ENCODE measurements at regions not wholly inside any gene's neighbourhood (a gene's known extent, or its start where the extent isn't known, plus 50 kb on each side); places are given as distances from the start of the nearest gene placed in this dataset.
"Not testable (repeated sequence)": the region's sequence is repeated elsewhere in the genome, so short reads cannot be mapped to it uniquely, and the experiment has no call there.

- no peak for DNase-seq (ENCODE audit: low read depth)
Measured at GRCh38 chr4:19033816-19034733, 1012.5 kb upstream of the LCORL start.

- DNase-seq (ENCODE audit: low read depth), result no peak
Measured at GRCh38 chr4:19030536-19030935, 1009.0 kb upstream of the LCORL start.

- no peak for DNase-seq (ENCODE audit: low read depth)
Measured at GRCh38 chr4:19030048-19030447, 1008.5 kb upstream of the LCORL start.

GRCh38 chr4:19026281-19026680, 1004.7 kb upstream of the LCORL start:
- DNase-seq (ENCODE audit: low read depth), result no peak

GRCh38 chr4:19025031-19025430, 1003.5 kb upstream of the LCORL start:
- DNase-seq (ENCODE audit: low read depth), result no peak

- no peak for DNase-seq (ENCODE audit: low read depth)
Measured at GRCh38 chr4:19024047-19024446, 1002.5 kb upstream of the LCORL start.

GRCh38 chr4:19021617-19022016, 1000.1 kb upstream of the LCORL start:
- no peak for DNase-seq (ENCODE audit: low read depth)

- not testable (repeated sequence) for DNase-seq (ENCODE audit: low read depth)
Measured at GRCh38 chr4:19016550-19016949, 995.0 kb upstream of the LCORL start.

- DNase-seq (ENCODE audit: low read depth), result no peak
Measured at GRCh38 chr4:19014594-19014993, 993.0 kb upstream of the LCORL start.

- DNase-seq (ENCODE audit: low read depth), result no peak
Measured at GRCh38 chr4:19010761-19011160, 989.2 kb upstream of the LCORL start.

- DNase-seq (ENCODE audit: low read depth), result no peak
Measured at GRCh38 chr4:19009881-19010280, 988.3 kb upstream of the LCORL start.

- no peak for DNase-seq (ENCODE audit: low read depth)
Measured at GRCh38 chr4:19005211-19005610, 983.7 kb upstream of the LCORL start.

- DNase-seq (ENCODE audit: low read depth), result no peak
Measured at GRCh38 chr4:19002170-19002569, 980.6 kb upstream of the LCORL start.

- DNase-seq (ENCODE audit: low read depth), result no peak
Measured at GRCh38 chr4:18999595-18999994, 978.0 kb upstream of the LCORL start.

GRCh38 chr4:18981234-18981615, 959.7 kb upstream of the LCORL start:
- no peak for DNase-seq (ENCODE audit: low read depth)

GRCh38 chr4:18980516-18981233, 959.1 kb upstream of the LCORL start:
- DNase-seq (ENCODE audit: low read depth), result no peak

- DNase-seq (ENCODE audit: low read depth), result no peak
Measured at GRCh38 chr4:18976884-18977283, 955.3 kb upstream of the LCORL start.

GRCh38 chr4:18975916-18976808, 954.6 kb upstream of the LCORL start:
- no peak for DNase-seq (ENCODE audit: low read depth)

GRCh38 chr4:18973296-18973695, 951.7 kb upstream of the LCORL start:
- DNase-seq (ENCODE audit: low read depth), result no peak

GRCh38 chr4:18961879-18962278, 940.3 kb upstream of the LCORL start:
- no peak for DNase-seq (ENCODE audit: low read depth)

GRCh38 chr4:18961266-18961665, 939.7 kb upstream of the LCORL start:
- no peak for DNase-seq (ENCODE audit: low read depth)

- DNase-seq (ENCODE audit: low read depth), result no peak
Measured at GRCh38 chr4:18957716-18958115, 936.2 kb upstream of the LCORL start.

Measured in GM04503 (cell line).